ENCODE measurements at regions not wholly inside any gene's neighbourhood (a gene's known extent, or its start where the extent isn't known, plus 50 kb on each side); places are given as distances from the start of the nearest gene placed in this dataset.

GRCh38 chr2:199195927-199196502 lies 261.7 kb downstream of the SATB2 start:
- no peak for TF ChIP-seq MAX (IDR thresholded peaks at IDR 0.05)
- no peak for TF ChIP-seq EP300 (IDR thresholded peaks at IDR 0.05; ENCODE audit: borderline replicate concordance)
- TF ChIP-seq YY1 (IDR thresholded peaks at IDR 0.05; ENCODE audit: low read depth): no peak
- no peak for TF ChIP-seq REST (IDR thresholded peaks at IDR 0.05; ENCODE audit: low read depth)
- no peak for TF ChIP-seq ZBTB7A (IDR thresholded peaks at IDR 0.05; ENCODE audit: low read depth)
- no peak for TF ChIP-seq TCF12 (IDR thresholded peaks at IDR 0.05; ENCODE audit: low read depth)
- no peak for TF ChIP-seq RAD21 (IDR thresholded peaks at IDR 0.05; ENCODE audit: low read depth)
- TF ChIP-seq USF1 (IDR thresholded peaks at IDR 0.05): no peak
- TF ChIP-seq CREB1 (IDR thresholded peaks at IDR 0.05; ENCODE audit: low read depth): no peak
- TF ChIP-seq CEBPB (IDR thresholded peaks at IDR 0.05): no peak
- no peak for TF ChIP-seq EGR1 (IDR thresholded peaks at IDR 0.05)
- TF ChIP-seq NFIC (IDR thresholded peaks at IDR 0.05): no peak

Measured in Ishikawa (cell line).